K562 (cell line): ENCODE measurements at regions not wholly inside any gene's neighbourhood (a gene's known extent, or its start where the extent isn't known, plus 50 kb on each side); places are given as distances from the start of the nearest gene placed in this dataset.

ENCODE experiments used
- ATAC-seq: fragments of 200-7000 bp; cut with Tn5 transposase; 3 replicates; pipeline ENCODE4 v1.9.1; 2020; ENCODE audit warnings: moderate library complexity
- BruUV-seq: library from RNA; stranded (reverse); fragments of 400-500 nt; replicated peaks from 2 replicates; lab custom pipeline; 2021; lab: Mats Ljungman, UMichigan
- CTCF ChIA-PET: fragments of 300-600 bp; formaldehyde crosslinking; extraction: SDS; loops from one replicate; lab custom pipeline; 2021; ENCODE audit warnings: low intra/inter-chr PET ratio; lab: Yijun Ruan, JAX
- POLR2A ChIA-PET: fragments of 300-600, 350-650 bp; sonication (Branson Sonifier 250); formaldehyde crosslinking; extraction: SDS; loops from one replicate; lab custom pipeline; 2021; ENCODE audit warnings: antibody characterized with exemption, inconsistent platforms; lab: Yijun Ruan, JAX
- DNase-seq, 4 experiments: peaks; one replicate each; pipeline versions ENCODE4 v3.0.0 to v3.0.0-alpha.2; 2011 to 2018; ENCODE audit warnings: low spot score in 3 of 4, mixed read lengths in 3 of 4; ENCODE audit errors: extremely low read depth in 1 of 4
- FAIRE-seq: peaks from 2 replicates; lab custom pipeline; 2011; peaks lifted over from hg19 to GRCh38; lab: Jason Lieb, UNC
- H2AFZ ChIP-seq: 2 replicates; pipeline ENCODE4 v1.6.0; 2011; ENCODE audit warnings: low read depth, low read length, control low read depth, inconsistent platforms
- H3K27ac ChIP-seq: fragments of 200-600 bp; 3 replicates; pipeline ENCODE4 v1.8.0; 2011; ENCODE audit warnings: low read depth, mild to moderate bottlenecking, control low read depth, inconsistent platforms, low read length, moderate library complexity, mixed read lengths; ENCODE audit errors: extremely low read depth
- H3K27me3 ChIP-seq, 2 experiments: fragments of 300-600 bp in 1 of 2; 2 replicates in 1 of 2; 3 replicates in 1 of 2; pipeline versions ENCODE4 v1.6.0 to v1.8.0; 2011; ENCODE audit warnings: inconsistent platforms in 2 of 2, low read length in 2 of 2, mild to moderate bottlenecking in 1 of 2, mixed read lengths in 1 of 2, moderate library complexity in 1 of 2; ENCODE audit not compliant: control insufficient read depth in 2 of 2, insufficient read depth in 2 of 2
- H3K36me3 ChIP-seq: fragments of 300-600 bp; 3 replicates; pipeline ENCODE4 v1.8.0; 2011; ENCODE audit warnings: mild to moderate bottlenecking, low read length, inconsistent platforms; ENCODE audit not compliant: control insufficient read depth, insufficient read depth
- H3K4me1 ChIP-seq, 2 experiments: fragments of 200-600 bp in 1 of 2; replicated peaks in 1 of 2; 2 replicates in 1 of 2; 3 replicates in 1 of 2; pipeline versions ENCODE4 v1.5.1 to v1.8.0; 2011; ENCODE audit warnings: inconsistent platforms in 2 of 2, low read length in 2 of 2, mild to moderate bottlenecking in 1 of 2, mixed read lengths in 1 of 2, moderate library complexity in 1 of 2; ENCODE audit not compliant: control insufficient read depth in 2 of 2, insufficient read depth in 2 of 2
- H3K4me2 ChIP-seq: 2 replicates; pipeline ENCODE4 v1.6.1; 2011; ENCODE audit warnings: low read length, control low read depth, inconsistent platforms, mixed read lengths; ENCODE audit not compliant: insufficient read depth
- H3K4me3 ChIP-seq: fragments of 200-600 bp; sonication (generic), shearing (Covaris generic); 2 replicates; pipeline ENCODE4 v1.5.1; 2016; ENCODE audit warnings: control low read depth, inconsistent platforms
- H3K79me2 ChIP-seq: fragments of 200-600 bp; 3 replicates; pipeline ENCODE4 v1.8.0; 2011; ENCODE audit warnings: low read length, inconsistent platforms; ENCODE audit not compliant: control insufficient read depth, insufficient read depth
- H3K9ac ChIP-seq, 2 experiments: 2 replicates each; pipeline versions ENCODE4 v1.6.0 to v1.6.1; 2011; ENCODE audit warnings: low read depth in 2 of 2, low read length in 2 of 2, control low read depth in 1 of 2, inconsistent platforms in 1 of 2, mild to moderate bottlenecking in 1 of 2, mixed read lengths in 1 of 2; ENCODE audit not compliant: insufficient read depth in 1 of 2
- H3K9me1 ChIP-seq: one replicate; pipeline ENCODE4 v1.6.0; 2011; ENCODE audit warnings: inconsistent platforms, mild to moderate bottlenecking, low read length, moderate library complexity; ENCODE audit not compliant: control insufficient read depth, insufficient read depth
- H3K9me3 ChIP-seq: replicated peaks from 2 replicates; pipeline ENCODE4 v1.5.1; 2011; ENCODE audit warnings: low read depth, low read length, inconsistent platforms; ENCODE audit not compliant: control insufficient read depth, insufficient read depth
- H4K20me1 ChIP-seq: replicated peaks from 2 replicates; pipeline ENCODE4 v1.6.1; 2011; ENCODE audit warnings: low read length, inconsistent platforms, mixed read lengths; ENCODE audit not compliant: control insufficient read depth, insufficient read depth
- ATF4 ChIP-seq: fragments of 450-650 bp; formaldehyde crosslinking; IDR thresholded peaks from 2 replicates; pipeline ENCODE4 v1.4.0; 2022; ENCODE audit warnings: mild to moderate bottlenecking, moderate library complexity
- CTBP1 ChIP-seq: fragments of 450-650 bp; IDR thresholded peaks from 2 replicates; pipeline ENCODE4 v1.6.1; 2016; ENCODE audit warnings: borderline replicate concordance
- EHMT2 ChIP-seq: fragments of 450-650 bp; IDR thresholded peaks from 2 replicates; pipeline ENCODE4 v1.6.1; 2018; ENCODE audit warnings: antibody characterized with exemption
- FUS ChIP-seq: fragments of 200-400 bp; formaldehyde crosslinking; optimal IDR thresholded peaks from 2 replicates; pipeline ENCODE3; 2017; ENCODE audit warnings: low read depth, low read length
- ILF3 ChIP-seq: fragments of 450-650 bp; IDR thresholded peaks from 2 replicates; pipeline ENCODE4 v1.6.1; 2018; ENCODE audit warnings: antibody characterized with exemption, mild to moderate bottlenecking, moderate library complexity, borderline replicate concordance
- MED1 ChIP-seq: sonication (generic); formaldehyde crosslinking; IDR thresholded peaks from 2 replicates; pipeline ENCODE4 v1.8.1; 2023; ENCODE audit warnings: missing genetic modification reagents, borderline replicate concordance
- NKRF ChIP-seq: fragments of 450-650 bp; IDR thresholded peaks from 2 replicates; pipeline ENCODE4 v1.6.1; 2016; ENCODE audit warnings: borderline replicate concordance
- NRF1 ChIP-seq, 2 experiments: fragments of 450-650 bp; IDR thresholded peaks in 1 of 2; conservative IDR thresholded peaks in 1 of 2; 2 replicates each; pipeline ENCODE4 v1.6.1; 2014; ENCODE audit warnings: mild to moderate bottlenecking in 2 of 2
- PRPF4 ChIP-seq: fragments of 200-400 bp; formaldehyde crosslinking; IDR thresholded peaks from one replicate; pipeline ENCODE4 v1.6.1; 2017; ENCODE audit warnings: low read length, low read depth, mild to moderate bottlenecking; ENCODE audit not compliant: insufficient read depth, poor library complexity, severe bottlenecking
- RBM22 ChIP-seq: fragments of 200-400 bp; formaldehyde crosslinking; IDR thresholded peaks from 2 replicates; pipeline ENCODE4 v1.6.1; 2018; ENCODE audit warnings: low read length, low read depth; ENCODE audit not compliant: poor library complexity, severe bottlenecking
- TCF7 ChIP-seq: sonication (generic); IDR thresholded peaks from 2 replicates; pipeline ENCODE4 v1.6.1; 2016; ENCODE audit warnings: antibody characterized with exemption, borderline replicate concordance
- TRIM28 ChIP-seq: fragments of 450-650 bp; IDR thresholded peaks from 2 replicates; pipeline ENCODE4 v1.6.1; 2017
- XRCC3 ChIP-seq: fragments of 450-650 bp; IDR thresholded peaks from 2 replicates; pipeline ENCODE4 v1.6.1; 2017; ENCODE audit warnings: mild to moderate bottlenecking, moderate library complexity
- YBX1 ChIP-seq: fragments of 450-650 bp; IDR thresholded peaks from 2 replicates; pipeline ENCODE4 v1.7.1; 2016; ENCODE audit warnings: mild to moderate bottlenecking
- ZNF766 ChIP-seq: fragments of 200-800 bp; sonication (Bioruptor generic); conservative IDR thresholded peaks from 2 replicates; pipeline ENCODE4 v1.6.1; 2016; ENCODE audit warnings: missing genetic modification characterization, missing compliant biosample characterization
- WGBS: fragments of 100-300 bp; shearing (Covaris generic); methylation state at CpG from one replicate; pipeline ENCODE4 v1.1.6; 2016; ENCODE audit warnings: low coverage, mixed read lengths; ENCODE audit not compliant: insufficient coverage; ENCODE audit errors: missing lambda C conversion rate; 5-methylcytosine and 5-hydroxymethylcytosine counted together
- in situ Hi-C: fragments of 300-500 bp; cut with MboI; formaldehyde crosslinking; loops from 4 replicates; pipeline ENCODE4 v1.15.0; 2018; ENCODE audit warnings: inconsistent platforms, mixed read lengths
- intact Hi-C: fragments of 100-400 bp; cut with micrococcal nuclease; formaldehyde crosslinking; loops from 2 replicates; pipeline ENCODE4 v1.14.2; 2022
- TF ChIP-seq, protein P1 (sequence below), 2 experiments: IDR thresholded peaks in 1 of 2; conservative IDR thresholded peaks in 1 of 2; 2 replicates each; pipeline ENCODE4 v1.6.1; 2016; ENCODE audit warnings: low read depth in 2 of 2, mild to moderate bottlenecking in 1 of 2, missing compliant biosample characterization in 1 of 2, missing genetic modification characterization in 1 of 2, moderate library complexity in 1 of 2
- TF ChIP-seq, protein P2 (sequence below), 3 experiments: fragments of 200-800 bp in 1 of 3; sonication (Bioruptor generic) in 1 of 3; sonication (generic) in 1 of 3; formaldehyde crosslinking in 1 of 3; IDR thresholded peaks; 2 replicates each; pipeline versions ENCODE4 v1.6.1 to v1.8.0; 2016 to 2022; ENCODE audit warnings: mild to moderate bottlenecking in 2 of 3, missing compliant biosample characterization in 2 of 3, missing genetic modification characterization in 2 of 3, missing genetic modification reagents in 1 of 3

DNA sequence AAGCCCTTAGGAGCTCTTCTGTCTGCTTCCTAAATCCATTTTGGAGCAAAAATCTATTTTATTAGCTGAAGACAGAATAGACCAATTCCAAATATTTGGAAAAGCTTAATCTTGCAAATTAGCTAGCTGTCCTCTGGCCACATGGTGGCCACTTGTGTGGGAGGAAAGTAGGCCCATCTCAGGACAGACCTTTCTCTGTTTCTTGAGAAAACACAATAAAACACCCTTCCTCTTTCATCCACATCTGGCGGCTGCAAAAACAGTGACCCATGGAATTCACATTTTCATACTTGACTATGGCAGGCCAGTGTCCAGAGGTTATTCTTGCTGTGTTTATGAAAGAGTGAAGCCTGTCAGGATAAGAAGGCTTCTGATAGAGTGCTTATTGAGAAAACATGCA lies 275.6 kb downstream of the PLPP3 start:
- Histone ChIP-seq H4K20me1 (no peaks in the 10 kb centered on the region), H3K4me3 (no peak overlapping the region), H3K27ac (no peak overlapping the region), H3K4me2 (no peak overlapping the region), H3K79me2 (no peaks in the 10 kb centered on the region), H3K9ac (no peak overlapping the region), H3K27me3 (no peaks in the 10 kb centered on the region), H2AFZ (no peak overlapping the region), H3K9me3 (no peaks in the 10 kb centered on the region), H3K36me3 (no peaks in the 10 kb centered on the region), H3K4me1 (no peaks in the 10 kb centered on the region), H3K9me1 (no peaks in the 10 kb centered on the region)
- in situ Hi-C loops (no loop called here), intact Hi-C loops (no loop called here)
- 0% methylated on average over 1 of the region's 1 CpG for WGBS
- FAIRE-seq: no peak
- CTCF ChIA-PET: no interaction called here
- no TSS peak for BruUV-seq
- POLR2A ChIA-PET: interaction anchor here (0.5 kb wide), 1 partner anchor 752 kb away, joined by 5 read pairs; no protein-coding TSS in a partner anchor
- no peak for ATAC-seq
- DNase-seq: no peak
- TF ChIP-seq FUS: no peak
- TF ChIP-seq RBM22: no peak
- no peak for TF ChIP-seq CTBP1
- TF ChIP-seq, protein P1, sequence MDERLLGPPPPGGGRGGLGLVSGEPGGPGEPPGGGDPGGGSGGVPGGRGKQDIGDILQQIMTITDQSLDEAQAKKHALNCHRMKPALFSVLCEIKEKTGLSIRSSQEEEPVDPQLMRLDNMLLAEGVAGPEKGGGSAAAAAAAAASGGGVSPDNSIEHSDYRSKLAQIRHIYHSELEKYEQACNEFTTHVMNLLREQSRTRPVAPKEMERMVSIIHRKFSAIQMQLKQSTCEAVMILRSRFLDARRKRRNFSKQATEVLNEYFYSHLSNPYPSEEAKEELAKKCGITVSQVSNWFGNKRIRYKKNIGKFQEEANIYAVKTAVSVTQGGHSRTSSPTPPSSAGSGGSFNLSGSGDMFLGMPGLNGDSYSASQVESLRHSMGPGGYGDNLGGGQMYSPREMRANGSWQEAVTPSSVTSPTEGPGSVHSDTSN (CRISPR knock-in tag; IDR thresholded peaks at IDR 0.05; ENCODE audit: low read depth): no peak
- TF ChIP-seq, protein P1 (tag; conservative IDR thresholded peaks at IDR 0.05; ENCODE audit: low read depth): no peak
- no peak for TF ChIP-seq ATF4 (CRISPR knock-in tag)
- no peak for TF ChIP-seq EHMT2
- TF ChIP-seq YBX1: no peak
- no peak for TF ChIP-seq TRIM28
- TF ChIP-seq NRF1 (conservative IDR thresholded peaks at IDR 0.05 in 1 of 2, IDR thresholded peaks at IDR 0.05 in 1 of 2): no peak
- no peak for TF ChIP-seq MED1 (CRISPR knock-in tag)
- no peak for TF ChIP-seq PRPF4
- TF ChIP-seq, protein P2, sequence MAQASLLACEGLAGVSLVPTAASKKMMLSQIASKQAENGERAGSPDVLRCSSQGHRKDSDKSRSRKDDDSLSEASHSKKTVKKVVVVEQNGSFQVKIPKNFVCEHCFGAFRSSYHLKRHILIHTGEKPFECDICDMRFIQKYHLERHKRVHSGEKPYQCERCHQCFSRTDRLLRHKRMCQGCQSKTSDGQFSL (CRISPR knock-in tag; IDR thresholded peaks at IDR 0.05): no peak
- TF ChIP-seq, protein P2 (tag; IDR thresholded peaks at IDR 0.05): no peak
- no peak for TF ChIP-seq XRCC3
- no peak for TF ChIP-seq ZNF766 (CRISPR knock-in tag)
- TF ChIP-seq ILF3: no peak
- TF ChIP-seq NKRF: no peak
- no peak for TF ChIP-seq TCF7
